ENCODE measurements at regions not wholly inside any gene's neighbourhood (a gene's known extent, or its start where the extent isn't known, plus 50 kb on each side); places are given as distances from the start of the nearest gene placed in this dataset.

DNA sequence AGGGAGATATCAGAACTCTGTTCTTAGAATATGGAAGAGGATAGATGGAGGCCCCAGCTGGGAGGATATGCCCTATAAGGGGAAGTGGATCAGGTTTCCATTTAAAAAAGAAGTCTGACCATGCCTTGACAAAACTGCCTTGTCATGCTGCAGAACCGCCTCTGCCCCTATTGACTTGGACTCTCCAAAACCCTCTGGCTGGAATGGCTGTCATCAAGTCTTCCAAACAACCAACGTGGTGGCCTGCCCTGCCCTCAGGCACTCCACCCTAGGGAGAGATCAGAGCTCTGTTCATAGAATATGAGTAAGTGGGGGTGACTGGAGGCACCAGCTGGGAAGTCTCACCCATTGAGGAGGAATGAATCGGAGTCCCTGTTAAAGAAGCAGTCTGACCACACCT is 114.9 kb downstream of the VSIG4 start:
- TF ChIP-seq, protein P1, sequence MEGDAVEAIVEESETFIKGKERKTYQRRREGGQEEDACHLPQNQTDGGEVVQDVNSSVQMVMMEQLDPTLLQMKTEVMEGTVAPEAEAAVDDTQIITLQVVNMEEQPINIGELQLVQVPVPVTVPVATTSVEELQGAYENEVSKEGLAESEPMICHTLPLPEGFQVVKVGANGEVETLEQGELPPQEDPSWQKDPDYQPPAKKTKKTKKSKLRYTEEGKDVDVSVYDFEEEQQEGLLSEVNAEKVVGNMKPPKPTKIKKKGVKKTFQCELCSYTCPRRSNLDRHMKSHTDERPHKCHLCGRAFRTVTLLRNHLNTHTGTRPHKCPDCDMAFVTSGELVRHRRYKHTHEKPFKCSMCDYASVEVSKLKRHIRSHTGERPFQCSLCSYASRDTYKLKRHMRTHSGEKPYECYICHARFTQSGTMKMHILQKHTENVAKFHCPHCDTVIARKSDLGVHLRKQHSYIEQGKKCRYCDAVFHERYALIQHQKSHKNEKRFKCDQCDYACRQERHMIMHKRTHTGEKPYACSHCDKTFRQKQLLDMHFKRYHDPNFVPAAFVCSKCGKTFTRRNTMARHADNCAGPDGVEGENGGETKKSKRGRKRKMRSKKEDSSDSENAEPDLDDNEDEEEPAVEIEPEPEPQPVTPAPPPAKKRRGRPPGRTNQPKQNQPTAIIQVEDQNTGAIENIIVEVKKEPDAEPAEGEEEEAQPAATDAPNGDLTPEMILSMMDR (IDR thresholded peaks at IDR 0.05) = no peak
- no peak for TF ChIP-seq POLR2A (IDR thresholded peaks at IDR 0.05)
- TF ChIP-seq EP300 (IDR thresholded peaks at IDR 0.05) = no peak

Data from tibial nerve (tissue), 4 donors.